Fibroblast of skin of right quadriceps (primary cell): ENCODE measurements at regions not wholly inside any gene's neighbourhood (a gene's known extent, or its start where the extent isn't known, plus 50 kb on each side); places are given as distances from the start of the nearest gene placed in this dataset.
A peak's percentile ranks its signal among the peaks of the same experiment; 100 is the strongest.

Experiments
- DNase-seq: peaks from one replicate; pipeline ENCODE4 v3.0.0-alpha.2; 2013

GRCh38 chr4:175450446-175450845 lies 361.6 kb downstream of the GPM6A start:
- DNase-seq, result no peak

GRCh38 chr4:175451238-175451965 lies 360.7 kb downstream of the GPM6A start:
- no peak for DNase-seq

- no peak for DNase-seq
These were observed 358.6 kb downstream of the GPM6A start for GRCh38 chr4:175453456-175453855.

- DNase-seq, result no peak
These were observed 355.9 kb downstream of the GPM6A start for GRCh38 chr4:175456131-175456530.

GRCh38 chr4:175457956-175458355 lies 354.1 kb downstream of the GPM6A start:
- no peak for DNase-seq

GRCh38 chr4:175459571-175459970 lies 352.5 kb downstream of the GPM6A start:
- peak; percentile 3 for DNase-seq

GRCh38 chr4:175460414-175460813 lies 351.6 kb downstream of the GPM6A start:
- DNase-seq, result no peak

GRCh38 chr4:175469514-175469913 lies 342.6 kb downstream of the GPM6A start:
- DNase-seq, result peak; percentile 35

- DNase-seq, result peak; percentile 65
These were observed 341.9 kb downstream of the GPM6A start for GRCh38 chr4:175470131-175470530.

- DNase-seq, result no peak
These were observed 331.7 kb downstream of the GPM6A start for GRCh38 chr4:175480404-175480803.

- DNase-seq, result no peak
These were observed 312.2 kb downstream of the GPM6A start for GRCh38 chr4:175499735-175500352.

- peak; percentile 0 for DNase-seq
These were observed 307.7 kb downstream of the GPM6A start for GRCh38 chr4:175504318-175504717.

GRCh38 chr4:175509320-175509719 lies 302.7 kb downstream of the GPM6A start:
- DNase-seq, result no peak

GRCh38 chr4:175511861-175512260 lies 300.2 kb downstream of the GPM6A start:
- no peak for DNase-seq

GRCh38 chr4:175514174-175514573 lies 297.9 kb downstream of the GPM6A start:
- no peak for DNase-seq

GRCh38 chr4:175530655-175531054 lies 281.4 kb downstream of the GPM6A start:
- no peak for DNase-seq

- peak; percentile 67 for DNase-seq
These were observed 280.5 kb downstream of the GPM6A start for GRCh38 chr4:175531405-175532091.

- peak; percentile 65 for DNase-seq
These were observed 275.1 kb downstream of the GPM6A start for GRCh38 chr4:175536852-175537453.

- DNase-seq, result no peak
These were observed 272.6 kb downstream of the GPM6A start for GRCh38 chr4:175539498-175539897.

- DNase-seq, result no peak
These were observed 271.9 kb downstream of the GPM6A start for GRCh38 chr4:175540151-175540550.

- DNase-seq, result no peak
These were observed 271.3 kb downstream of the GPM6A start for GRCh38 chr4:175540732-175541131.

GRCh38 chr4:175542786-175543185 lies 269.3 kb downstream of the GPM6A start:
- DNase-seq, result no peak

GRCh38 chr4:175559126-175559525 lies 252.9 kb downstream of the GPM6A start:
- DNase-seq, result no peak

- DNase-seq, result no peak
These were observed 252.5 kb downstream of the GPM6A start for GRCh38 chr4:175559526-175559925.
